ENCODE measurements at regions not wholly inside any gene's neighbourhood (a gene's known extent, or its start where the extent isn't known, plus 50 kb on each side); places are given as distances from the start of the nearest gene placed in this dataset.
A peak's percentile ranks its signal among the peaks of the same experiment; 100 is the strongest.

- no peak for DNase-seq
Measured at GRCh38 chrX:15977644-15978043, 123.0 kb upstream of the AP1S2 start.

GRCh38 chrX:15976396-15976795 is 121.8 kb upstream of the AP1S2 start:
- DNase-seq: no peak

GRCh38 chrX:15973946-15974345 is 119.3 kb upstream of the AP1S2 start:
- DNase-seq: peak; percentile 11

GRCh38 chrX:15973299-15973698 is 118.7 kb upstream of the AP1S2 start:
- no peak for DNase-seq

- DNase-seq: no peak
Measured at GRCh38 chrX:15971696-15972095, 117.1 kb upstream of the AP1S2 start.

- DNase-seq: no peak
Measured at GRCh38 chrX:15963858-15964257, 109.2 kb upstream of the AP1S2 start.

- DNase-seq: no peak
Measured at GRCh38 chrX:15960237-15960636, 105.6 kb upstream of the AP1S2 start.

- DNase-seq: no peak
Measured at GRCh38 chrX:15956681-15957080, 102.1 kb upstream of the AP1S2 start.

GRCh38 chrX:15953801-15954200 is 99.2 kb upstream of the AP1S2 start:
- DNase-seq: no peak

- no peak for DNase-seq
Measured at GRCh38 chrX:15952212-15952611, 97.6 kb upstream of the AP1S2 start.

- no peak for DNase-seq
Measured at GRCh38 chrX:15948318-15948660, 93.7 kb upstream of the AP1S2 start.

- DNase-seq: no peak
Measured at GRCh38 chrX:15947648-15948317, 93.2 kb upstream of the AP1S2 start.

- DNase-seq: no peak
Measured at GRCh38 chrX:15946783-15947580, 92.4 kb upstream of the AP1S2 start.

GRCh38 chrX:15943391-15943790 is 88.8 kb upstream of the AP1S2 start:
- no peak for DNase-seq

GRCh38 chrX:15942307-15942706 is 87.7 kb upstream of the AP1S2 start:
- no peak for DNase-seq

GRCh38 chrX:15939737-15940136 is 85.1 kb upstream of the AP1S2 start:
- no peak for DNase-seq

- DNase-seq: no peak
Measured at GRCh38 chrX:15938072-15938471, 83.5 kb upstream of the AP1S2 start.

GRCh38 chrX:15931362-15931761 is 76.7 kb upstream of the AP1S2 start:
- no peak for DNase-seq

GRCh38 chrX:15930585-15930984 is 76.0 kb upstream of the AP1S2 start:
- no peak for DNase-seq

GRCh38 chrX:15929194-15929593 is 74.6 kb upstream of the AP1S2 start:
- DNase-seq: no peak

- no peak for DNase-seq
Measured at GRCh38 chrX:15926622-15927021, 72.0 kb upstream of the AP1S2 start.

- no peak for DNase-seq
Measured at GRCh38 chrX:15918003-15918402, 63.4 kb upstream of the AP1S2 start.

- DNase-seq: no peak
Measured at GRCh38 chrX:15916704-15917084, 62.1 kb upstream of the AP1S2 start.

- no peak for DNase-seq
Measured at GRCh38 chrX:15915959-15916703, 61.5 kb upstream of the AP1S2 start.

Data from DMS79 treated with DMSO at 0.1 percent for 48 hours (cell line).